ENCODE measurements at regions not wholly inside any gene's neighbourhood (a gene's known extent, or its start where the extent isn't known, plus 50 kb on each side); places are given as distances from the start of the nearest gene placed in this dataset.

DNA sequence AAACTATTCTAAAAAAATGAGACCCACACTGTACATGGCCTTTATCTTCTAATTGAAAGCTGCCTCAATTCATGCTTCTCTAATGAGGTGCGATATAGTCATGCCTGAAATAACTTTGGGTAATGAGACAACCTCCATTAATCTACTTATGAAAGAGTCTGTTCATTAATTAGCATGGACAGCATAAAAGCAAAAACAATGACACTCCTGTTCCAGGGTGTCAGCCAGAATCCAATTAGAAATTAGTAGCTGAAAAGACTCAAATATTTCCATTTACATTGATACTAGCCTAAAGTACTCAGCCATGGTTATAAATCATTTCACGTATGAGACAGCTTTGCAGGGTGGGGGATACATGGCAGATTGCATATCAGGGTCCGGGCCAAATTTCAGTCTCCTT is 288.7 kb downstream of the AKAIN1 start:
- TF ChIP-seq, protein P1, sequence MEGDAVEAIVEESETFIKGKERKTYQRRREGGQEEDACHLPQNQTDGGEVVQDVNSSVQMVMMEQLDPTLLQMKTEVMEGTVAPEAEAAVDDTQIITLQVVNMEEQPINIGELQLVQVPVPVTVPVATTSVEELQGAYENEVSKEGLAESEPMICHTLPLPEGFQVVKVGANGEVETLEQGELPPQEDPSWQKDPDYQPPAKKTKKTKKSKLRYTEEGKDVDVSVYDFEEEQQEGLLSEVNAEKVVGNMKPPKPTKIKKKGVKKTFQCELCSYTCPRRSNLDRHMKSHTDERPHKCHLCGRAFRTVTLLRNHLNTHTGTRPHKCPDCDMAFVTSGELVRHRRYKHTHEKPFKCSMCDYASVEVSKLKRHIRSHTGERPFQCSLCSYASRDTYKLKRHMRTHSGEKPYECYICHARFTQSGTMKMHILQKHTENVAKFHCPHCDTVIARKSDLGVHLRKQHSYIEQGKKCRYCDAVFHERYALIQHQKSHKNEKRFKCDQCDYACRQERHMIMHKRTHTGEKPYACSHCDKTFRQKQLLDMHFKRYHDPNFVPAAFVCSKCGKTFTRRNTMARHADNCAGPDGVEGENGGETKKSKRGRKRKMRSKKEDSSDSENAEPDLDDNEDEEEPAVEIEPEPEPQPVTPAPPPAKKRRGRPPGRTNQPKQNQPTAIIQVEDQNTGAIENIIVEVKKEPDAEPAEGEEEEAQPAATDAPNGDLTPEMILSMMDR (IDR thresholded peaks at IDR 0.05; ENCODE audit: control insufficient read depth, insufficient read depth, low read depth, low read length, missing control alignments), result no peak
- DNase-seq (ENCODE audit: low read depth), result no peak
- no peak overlapping the region for H3K4me3 ChIP-seq (ENCODE audit: control insufficient read depth, low read depth, low read length)

DNA sequence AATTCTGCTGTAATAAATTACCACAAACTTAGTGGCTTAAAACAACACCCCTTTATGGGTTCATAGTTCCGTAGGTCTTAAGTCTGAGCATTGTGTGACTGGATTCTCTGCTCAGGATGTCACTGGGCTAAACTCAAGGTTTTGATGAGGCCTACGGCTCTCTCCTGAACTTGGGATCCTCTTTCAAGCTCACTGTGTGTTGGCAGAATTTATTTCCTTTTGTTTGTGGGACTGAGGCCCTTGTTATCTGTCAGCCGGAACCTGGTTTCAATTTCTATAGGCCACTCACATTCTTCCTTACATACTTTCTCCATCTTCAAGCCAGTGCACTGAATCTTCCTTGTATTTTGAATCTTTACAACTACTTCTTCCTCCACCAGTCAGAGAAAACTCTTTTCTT is 290.2 kb downstream of the AKAIN1 start:
- H3K4me3 ChIP-seq (ENCODE audit: control insufficient read depth, low read depth, low read length), result no peak overlapping the region
- TF ChIP-seq, protein P1 (IDR thresholded peaks at IDR 0.05; ENCODE audit: control insufficient read depth, insufficient read depth, low read depth, low read length, missing control alignments), result no peak
- no peak for DNase-seq (ENCODE audit: low read depth)

DNA sequence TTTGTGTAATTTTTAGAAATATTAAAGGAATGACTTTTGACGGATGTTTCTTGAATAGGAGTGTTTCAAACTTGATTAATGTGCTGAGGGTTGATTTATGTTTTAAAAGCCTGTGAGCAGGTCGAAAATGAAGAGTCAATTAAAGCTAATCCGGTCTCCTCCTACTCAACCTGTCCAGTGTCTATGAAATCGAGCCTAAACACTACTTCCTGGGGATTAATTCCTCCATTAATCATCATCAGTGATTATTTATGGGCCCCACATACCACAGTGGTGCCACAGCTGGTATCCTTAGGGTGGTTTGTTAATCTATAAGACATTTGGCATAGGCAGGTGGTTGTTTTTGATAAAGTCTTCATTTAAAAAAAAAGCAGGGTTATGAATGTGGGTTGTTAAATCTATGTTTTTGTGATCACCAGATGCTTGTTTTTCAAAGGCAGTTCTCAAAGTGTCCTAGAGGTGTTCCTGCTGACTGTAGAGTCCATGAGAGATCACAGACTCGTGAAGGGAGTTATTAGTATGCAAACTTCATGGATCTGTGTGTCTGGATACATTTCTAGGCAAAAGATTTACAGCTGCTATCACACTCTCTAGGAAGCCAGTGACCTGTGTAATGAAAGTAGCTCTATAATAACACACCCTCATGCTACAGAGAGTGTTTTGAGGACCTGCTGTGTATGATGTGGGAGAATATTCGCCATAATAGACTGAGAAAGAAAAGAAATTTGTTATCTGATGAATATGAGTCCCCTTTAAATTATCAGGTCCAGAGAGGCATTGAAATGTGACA is 308.6 kb downstream of the AKAIN1 start:
- TF ChIP-seq, protein P1 (IDR thresholded peaks at IDR 0.05; ENCODE audit: control insufficient read depth, insufficient read depth, low read depth, low read length, missing control alignments), result no peak
- no peak for DNase-seq (ENCODE audit: low read depth)

DNA sequence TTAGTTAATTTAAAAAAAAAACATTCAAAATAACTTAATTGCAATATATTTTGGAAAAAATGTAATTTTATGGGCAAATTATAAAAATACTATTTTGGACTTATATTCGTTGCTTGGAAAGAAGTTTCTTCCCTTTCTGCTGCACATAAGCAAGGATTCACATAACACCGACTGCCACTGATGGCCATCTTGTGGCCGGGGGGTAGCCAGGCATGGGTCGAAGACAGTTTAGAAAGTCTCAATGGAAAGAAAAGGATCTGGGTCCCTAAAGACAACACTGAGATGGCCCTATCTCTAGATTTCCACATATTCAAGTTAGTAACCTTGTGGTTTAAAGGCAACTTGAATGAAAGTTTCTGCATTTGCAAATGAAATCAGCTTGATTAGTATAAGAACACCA is 318.6 kb downstream of the AKAIN1 start:
- TF ChIP-seq, protein P1 (IDR thresholded peaks at IDR 0.05; ENCODE audit: control insufficient read depth, insufficient read depth, low read depth, low read length, missing control alignments), result no peak
- no peak overlapping the region for H3K4me3 ChIP-seq (ENCODE audit: control insufficient read depth, low read depth, low read length)
- no peak for DNase-seq (ENCODE audit: low read depth)

More for the DNA sequence above, 308.6 kb downstream of the AKAIN1 start:
- no peak overlapping the region for H3K4me3 ChIP-seq (ENCODE audit: control insufficient read depth, low read depth, low read length)

DNA sequence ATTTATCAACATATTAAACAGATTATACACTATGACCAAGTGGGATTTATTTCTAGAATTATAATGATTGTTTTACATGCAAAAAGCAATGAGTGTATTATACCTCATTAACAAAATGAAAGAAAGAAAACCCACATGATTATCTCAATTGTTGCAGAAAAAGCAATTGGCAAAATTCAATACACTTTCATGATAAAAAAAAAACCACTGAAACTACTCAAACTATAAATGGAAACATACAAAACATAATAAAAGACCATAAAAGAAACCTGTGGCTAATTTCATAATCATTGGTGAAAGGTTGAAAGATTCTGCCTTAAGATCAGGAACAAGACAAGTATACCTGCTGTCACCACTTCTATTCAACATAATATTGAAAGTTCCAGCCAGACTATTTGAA is 325.9 kb downstream of the AKAIN1 start:
- no peak overlapping the region for H3K4me3 ChIP-seq (ENCODE audit: control insufficient read depth, low read depth, low read length)
- no peak for DNase-seq (ENCODE audit: low read depth)
- TF ChIP-seq, protein P1 (IDR thresholded peaks at IDR 0.05; ENCODE audit: control insufficient read depth, insufficient read depth, low read depth, low read length, missing control alignments), result no peak

DNA sequence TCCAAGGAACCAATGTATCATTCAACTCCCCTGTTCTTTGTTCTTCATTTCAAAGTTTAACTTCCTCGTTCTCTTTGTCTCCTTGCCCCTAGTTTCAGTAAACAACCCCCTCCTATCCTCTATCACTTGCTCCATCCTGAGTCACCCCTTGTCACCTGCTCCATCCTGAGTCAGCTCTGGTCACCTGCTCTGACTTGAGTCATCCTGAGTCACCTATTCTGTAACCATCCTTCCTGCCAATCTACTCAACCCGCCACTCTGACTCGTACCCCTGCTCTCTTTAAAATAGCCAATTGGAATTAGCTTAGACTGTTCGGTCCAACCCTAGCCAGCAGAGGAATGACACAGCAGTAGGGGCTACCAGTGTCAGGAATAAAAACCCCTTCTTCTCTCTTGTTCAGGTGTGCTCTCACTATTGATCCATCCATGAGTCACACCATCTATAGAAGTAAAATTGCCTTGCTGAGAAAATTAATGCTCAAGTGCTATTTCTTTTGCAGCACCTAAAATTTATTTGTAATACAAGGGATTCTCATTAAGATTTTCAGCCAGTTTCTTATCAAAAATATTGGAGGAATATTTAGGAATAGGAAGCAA is 326.8 kb downstream of the AKAIN1 start:
- TF ChIP-seq, protein P1 (IDR thresholded peaks at IDR 0.05; ENCODE audit: control insufficient read depth, insufficient read depth, low read depth, low read length, missing control alignments), result no peak
- DNase-seq (ENCODE audit: low read depth), result no peak
- H3K4me3 ChIP-seq (ENCODE audit: control insufficient read depth, low read depth, low read length), result no peak overlapping the region
